HG03342 (cell line): ENCODE measurements at regions not wholly inside any gene's neighbourhood (a gene's known extent, or its start where the extent isn't known, plus 50 kb on each side); places are given as distances from the start of the nearest gene placed in this dataset.
"Not testable (repeated sequence)": the region's sequence is repeated elsewhere in the genome, so short reads cannot be mapped to it uniquely, and the experiment has no call there.

Experiments used
- ATAC-seq: cut with Tn5 transposase; IDR thresholded peaks from one replicate; pipeline ENCODE4 v1.9.1; 2021; ENCODE audit warnings: mild to moderate bottlenecking, moderate library complexity; ENCODE audit not compliant: unreplicated experiment

- ATAC-seq = no peak
Observed at GRCh38 chr11:123344790-123345357, 85.2 kb upstream of the GRAMD1B start.

- ATAC-seq = not testable (repeated sequence)
Observed at GRCh38 chr11:123344188-123344587, 85.9 kb upstream of the GRAMD1B start.

- no peak for ATAC-seq
Observed at GRCh38 chr11:123338997-123339752, 90.9 kb upstream of the GRAMD1B start.

GRCh38 chr11:123338266-123338800, 91.7 kb upstream of the GRAMD1B start:
- no peak for ATAC-seq

GRCh38 chr11:123334925-123335324, 95.1 kb upstream of the GRAMD1B start:
- ATAC-seq = no peak

- ATAC-seq = not testable (repeated sequence)
Observed at GRCh38 chr11:123332577-123332976, 97.5 kb upstream of the GRAMD1B start.

GRCh38 chr11:123330948-123331347, 99.1 kb upstream of the GRAMD1B start:
- no peak for ATAC-seq

- no peak for ATAC-seq
Observed at GRCh38 chr11:123330471-123330870, 99.6 kb upstream of the GRAMD1B start.

GRCh38 chr11:123330071-123330470, 100.0 kb upstream of the GRAMD1B start:
- no peak for ATAC-seq

GRCh38 chr11:123328281-123328867, 101.7 kb upstream of the GRAMD1B start:
- ATAC-seq = no peak

GRCh38 chr11:123325533-123325932, 104.5 kb upstream of the GRAMD1B start:
- no peak for ATAC-seq

- no peak for ATAC-seq
Observed at GRCh38 chr11:123323568-123323967, 106.5 kb upstream of the GRAMD1B start.

GRCh38 chr11:123321636-123322035, 108.4 kb upstream of the GRAMD1B start:
- ATAC-seq = no peak

- no peak for ATAC-seq
Observed at GRCh38 chr11:123318623-123319022, 111.4 kb upstream of the GRAMD1B start.

GRCh38 chr11:123318132-123318531, 111.9 kb upstream of the GRAMD1B start:
- ATAC-seq = not testable (repeated sequence)

GRCh38 chr11:123316003-123316402, 114.1 kb upstream of the GRAMD1B start:
- ATAC-seq = no peak

GRCh38 chr11:123314972-123315371, 115.1 kb upstream of the GRAMD1B start:
- no peak for ATAC-seq

GRCh38 chr11:123313262-123313661, 116.8 kb upstream of the GRAMD1B start:
- no peak for ATAC-seq

- no peak for ATAC-seq
Observed at GRCh38 chr11:123308077-123308476, 113.0 kb upstream of the CLMP start.

- ATAC-seq = no peak
Observed at GRCh38 chr11:123307276-123307675, 112.2 kb upstream of the CLMP start.

GRCh38 chr11:123306531-123306930, 111.5 kb upstream of the CLMP start:
- ATAC-seq = no peak
